ENCODE measurements at regions not wholly inside any gene's neighbourhood (a gene's known extent, or its start where the extent isn't known, plus 50 kb on each side); places are given as distances from the start of the nearest gene placed in this dataset.

GRCh38 chr2:37471994-37472393, 127.6 kb downstream of the QPCT start:
- DNase-seq (ENCODE audit: low read depth) = no peak

GRCh38 chr2:37472959-37473358, 128.5 kb downstream of the QPCT start:
- DNase-seq (ENCODE audit: low read depth) = no peak

- no peak for DNase-seq (ENCODE audit: low read depth)
These were observed 132.0 kb downstream of the QPCT start for GRCh38 chr2:37476411-37476810.

- no peak for DNase-seq (ENCODE audit: low read depth)
These were observed 133.5 kb downstream of the QPCT start for GRCh38 chr2:37477921-37478320.

GRCh38 chr2:37481244-37481643, 136.8 kb downstream of the QPCT start:
- DNase-seq (ENCODE audit: low read depth) = no peak

GRCh38 chr2:37489041-37489456, 144.6 kb downstream of the QPCT start:
- DNase-seq (ENCODE audit: low read depth) = no peak

- no peak for DNase-seq (ENCODE audit: low read depth)
These were observed 145.1 kb downstream of the QPCT start for GRCh38 chr2:37489536-37489935.

GRCh38 chr2:37493425-37493824, 149.0 kb downstream of the QPCT start:
- DNase-seq (ENCODE audit: low read depth) = no peak

- DNase-seq (ENCODE audit: low read depth) = no peak
These were observed 154.7 kb downstream of the QPCT start for GRCh38 chr2:37499113-37499512.

- no peak for DNase-seq (ENCODE audit: low read depth)
These were observed 155.6 kb downstream of the QPCT start for GRCh38 chr2:37500031-37500430.

- no peak for DNase-seq (ENCODE audit: low read depth)
These were observed 156.7 kb downstream of the QPCT start for GRCh38 chr2:37501113-37501512.

GRCh38 chr2:37506407-37507050, 162.1 kb downstream of the QPCT start:
- no peak for DNase-seq (ENCODE audit: low read depth)

- DNase-seq (ENCODE audit: low read depth) = no peak
These were observed 162.6 kb downstream of the QPCT start for GRCh38 chr2:37507051-37507410.

GRCh38 chr2:37507703-37508102, 163.3 kb downstream of the QPCT start:
- no peak for DNase-seq (ENCODE audit: low read depth)

GRCh38 chr2:37512971-37513370, 158.5 kb downstream of the CDC42EP3 start:
- no peak for DNase-seq (ENCODE audit: low read depth)

GRCh38 chr2:37523814-37524362, 147.6 kb downstream of the CDC42EP3 start:
- DNase-seq (ENCODE audit: low read depth) = no peak

GRCh38 chr2:37526323-37526722, 145.1 kb downstream of the CDC42EP3 start:
- DNase-seq (ENCODE audit: low read depth) = no peak

- DNase-seq (ENCODE audit: low read depth) = no peak
These were observed 144.6 kb downstream of the CDC42EP3 start for GRCh38 chr2:37526856-37527255.

- no peak for DNase-seq (ENCODE audit: low read depth)
These were observed 144.1 kb downstream of the CDC42EP3 start for GRCh38 chr2:37527361-37527760.

- no peak for DNase-seq (ENCODE audit: low read depth)
These were observed 141.5 kb downstream of the CDC42EP3 start for GRCh38 chr2:37529830-37530415.

- DNase-seq (ENCODE audit: low read depth) = no peak
These were observed 138.9 kb downstream of the CDC42EP3 start for GRCh38 chr2:37532503-37532902.

- DNase-seq (ENCODE audit: low read depth) = no peak
These were observed 134.1 kb downstream of the CDC42EP3 start for GRCh38 chr2:37537316-37537715.

GRCh38 chr2:37541516-37541915, 129.9 kb downstream of the CDC42EP3 start:
- no peak for DNase-seq (ENCODE audit: low read depth)

- no peak for DNase-seq (ENCODE audit: low read depth)
These were observed 127.4 kb downstream of the CDC42EP3 start for GRCh38 chr2:37543999-37544557.

All from stimulated activated CD8-positive, alpha-beta memory T cell treated with anti-CD3 and anti-CD28 coated beads, Interleukin-15, amount 100 ng/mL, for 1 hour (primary cell).